ENCODE measurements at regions not wholly inside any gene's neighbourhood (a gene's known extent, or its start where the extent isn't known, plus 50 kb on each side); places are given as distances from the start of the nearest gene placed in this dataset.
"Not testable (repeated sequence)": the region's sequence is repeated elsewhere in the genome, so short reads cannot be mapped to it uniquely, and the experiment has no call there.

GRCh38 chr2:89234818-89235466 is 543.5 kb downstream of the RPIA start:
- not testable (repeated sequence) for H3K4me3 ChIP-seq (replicated peaks; ENCODE audit: low read depth, low read length); DNase-seq (ENCODE audit: low read depth)

GRCh38 chr2:89236832-89237450 is 545.5 kb downstream of the RPIA start:
- not testable (repeated sequence) for H3K4me3 ChIP-seq (replicated peaks; ENCODE audit: low read depth, low read length); DNase-seq (ENCODE audit: low read depth)

GRCh38 chr2:89237783-89238182 is 546.3 kb downstream of the RPIA start:
- not testable (repeated sequence) for H3K4me3 ChIP-seq (replicated peaks; ENCODE audit: low read depth, low read length); DNase-seq (ENCODE audit: low read depth)

GRCh38 chr2:89243114-89243700 is 551.7 kb downstream of the RPIA start:
- not testable (repeated sequence) for DNase-seq (ENCODE audit: low read depth); H3K4me3 ChIP-seq (replicated peaks; ENCODE audit: low read depth, low read length)

GRCh38 chr2:89244407-89244806 is 552.9 kb downstream of the RPIA start:
- not testable (repeated sequence) for H3K4me3 ChIP-seq (replicated peaks; ENCODE audit: low read depth, low read length); DNase-seq (ENCODE audit: low read depth)

- DNase-seq (ENCODE audit: low read depth); H3K4me3 ChIP-seq (replicated peaks; ENCODE audit: low read depth, low read length): not testable (repeated sequence)
These were observed 554.0 kb downstream of the RPIA start for GRCh38 chr2:89245478-89245877.

- not testable (repeated sequence) for DNase-seq (ENCODE audit: low read depth); H3K4me3 ChIP-seq (replicated peaks; ENCODE audit: low read depth, low read length)
These were observed 554.6 kb downstream of the RPIA start for GRCh38 chr2:89246027-89246426.

- not testable (repeated sequence) for DNase-seq (ENCODE audit: low read depth); H3K4me3 ChIP-seq (replicated peaks; ENCODE audit: low read depth, low read length)
These were observed 555.1 kb downstream of the RPIA start for GRCh38 chr2:89246620-89247019.

- H3K4me3 ChIP-seq (replicated peaks; ENCODE audit: low read depth, low read length); DNase-seq (ENCODE audit: low read depth): not testable (repeated sequence)
These were observed 563.5 kb downstream of the RPIA start for GRCh38 chr2:89255013-89255412.

GRCh38 chr2:89273443-89273842 is 582.0 kb downstream of the RPIA start:
- DNase-seq (ENCODE audit: low read depth); H3K4me3 ChIP-seq (replicated peaks; ENCODE audit: low read depth, low read length): not testable (repeated sequence)

- DNase-seq (ENCODE audit: low read depth); H3K4me3 ChIP-seq (replicated peaks; ENCODE audit: low read depth, low read length): not testable (repeated sequence)
These were observed 589.1 kb downstream of the RPIA start for GRCh38 chr2:89280536-89280935.

GRCh38 chr2:89286448-89287080 is 595.1 kb downstream of the RPIA start:
- not testable (repeated sequence) for DNase-seq (ENCODE audit: low read depth); H3K4me3 ChIP-seq (replicated peaks; ENCODE audit: low read depth, low read length)

- not testable (repeated sequence) for DNase-seq (ENCODE audit: low read depth); H3K4me3 ChIP-seq (replicated peaks; ENCODE audit: low read depth, low read length)
These were observed 595.6 kb downstream of the RPIA start for GRCh38 chr2:89287084-89287483.

GRCh38 chr2:89291717-89292298 is 600.3 kb downstream of the RPIA start:
- not testable (repeated sequence) for DNase-seq (ENCODE audit: low read depth); H3K4me3 ChIP-seq (replicated peaks; ENCODE audit: low read depth, low read length)

- not testable (repeated sequence) for H3K4me3 ChIP-seq (replicated peaks; ENCODE audit: low read depth, low read length)
These were observed 601.9 kb downstream of the RPIA start for GRCh38 chr2:89293399-89293798.

GRCh38 chr2:89294335-89294734 is 602.9 kb downstream of the RPIA start:
- not testable (repeated sequence) for DNase-seq (ENCODE audit: low read depth); H3K4me3 ChIP-seq (replicated peaks; ENCODE audit: low read depth, low read length)

More at GRCh38 chr2:89293399-89293798, 601.9 kb downstream of the RPIA start:
- not testable (repeated sequence) for DNase-seq (ENCODE audit: low read depth)

- H3K4me3 ChIP-seq (replicated peaks; ENCODE audit: low read depth, low read length); DNase-seq (ENCODE audit: low read depth): not testable (repeated sequence)
These were observed 605.4 kb downstream of the RPIA start for GRCh38 chr2:89296820-89297398.

GRCh38 chr2:89299196-89299595 is 607.7 kb downstream of the RPIA start:
- not testable (repeated sequence) for DNase-seq (ENCODE audit: low read depth); H3K4me3 ChIP-seq (replicated peaks; ENCODE audit: low read depth, low read length)

- H3K4me3 ChIP-seq (replicated peaks; ENCODE audit: low read depth, low read length); DNase-seq (ENCODE audit: low read depth): not testable (repeated sequence)
These were observed 614.1 kb downstream of the RPIA start for GRCh38 chr2:89305623-89306022.
